ENCODE measurements at regions not wholly inside any gene's neighbourhood (a gene's known extent, or its start where the extent isn't known, plus 50 kb on each side); places are given as distances from the start of the nearest gene placed in this dataset.

DNA sequence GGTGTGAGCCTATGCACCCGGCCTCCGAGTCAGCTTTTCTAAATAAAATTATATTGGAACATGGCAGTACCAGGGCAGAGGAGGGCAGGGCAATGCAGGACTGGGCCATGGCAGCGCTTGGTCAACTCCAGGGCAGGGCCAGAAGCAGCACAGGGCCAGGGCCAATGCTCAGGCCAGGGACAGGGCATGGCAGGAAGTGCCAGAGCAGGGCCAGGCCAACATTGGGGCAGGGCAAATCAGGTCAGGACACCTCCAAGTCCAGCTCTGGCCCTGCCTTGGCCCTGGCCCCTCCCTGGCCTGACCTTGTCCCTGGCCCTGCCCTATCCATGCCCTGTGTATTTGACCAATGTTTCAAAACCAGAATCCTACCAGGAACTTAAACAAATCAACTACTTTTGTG lies 156.1 kb downstream of the LIPI start:
- TF ChIP-seq CTCF (IDR thresholded peaks at IDR 0.05; ENCODE audit: low read depth, low read length): no peak
- no peak for TF ChIP-seq POLR2A (IDR thresholded peaks at IDR 0.05; ENCODE audit: extremely low read depth, insufficient read length)
- TF ChIP-seq MYC (IDR thresholded peaks at IDR 0.05; ENCODE audit: low read depth, low read length): no peak
